ENCODE measurements at regions not wholly inside any gene's neighbourhood (a gene's known extent, or its start where the extent isn't known, plus 50 kb on each side); places are given as distances from the start of the nearest gene placed in this dataset.

GRCh38 chr6:95099410-95099809 is 477.9 kb upstream of the MANEA start:
- Histone ChIP-seq H3K23ac (ENCODE audit: low read length) (no peak overlapping the region), H2BK15ac (replicated peaks; ENCODE audit: low read depth) (no peak overlapping the region), H2BK5ac (ENCODE audit: low read length) (no peak overlapping the region), H3K79me2 (ENCODE audit: control insufficient read depth, insufficient read depth, low read length) (no peaks in the 10 kb centered on the region), H2AK5ac (ENCODE audit: low read length) (no peak overlapping the region), H3K4ac (ENCODE audit: low read depth, low read length) (no peak overlapping the region), H3K56ac (ENCODE audit: low read length) (no peak overlapping the region), H3K4me2 (ENCODE audit: low read length) (no peak overlapping the region), H3K9ac (ENCODE audit: low read length) (no peak overlapping the region), H4K5ac (ENCODE audit: low read length) (no peak overlapping the region), H3K18ac (ENCODE audit: low read length) (no peak overlapping the region), H3K4me3 (ENCODE audit: low read length) (no peak overlapping the region), H2BK120ac (ENCODE audit: low read depth, low read length) (no peak overlapping the region), H4K8ac (ENCODE audit: low read depth, low read length) (no peak overlapping the region), H3K27me3 (ENCODE audit: insufficient read depth, low read length, poor library complexity) (no peaks in the 10 kb centered on the region), H3K79me1 (ENCODE audit: low read length) (no peaks in the 10 kb centered on the region), H3K27ac (ENCODE audit: low read depth, low read length) (no peak overlapping the region), H3K4me1 (ENCODE audit: control insufficient read depth, low read depth, low read length) (no peaks in the 10 kb centered on the region), H3K36me3 (ENCODE audit: control insufficient read depth, insufficient read depth, low read length) (no peaks in the 10 kb centered on the region)
- WGBS (ENCODE audit: extremely low coverage, insufficient coverage, low lambda C conversion rate): no CpG with 5 or more reads among the region's 1 CpG
- DNase-seq: no peak

- Histone ChIP-seq H3K18ac (ENCODE audit: low read length) (no peak overlapping the region), H3K56ac (ENCODE audit: low read length) (no peak overlapping the region), H4K5ac (ENCODE audit: low read length) (no peak overlapping the region), H3K4me2 (ENCODE audit: low read length) (no peak overlapping the region), H3K36me3 (ENCODE audit: control insufficient read depth, insufficient read depth, low read length) (no peaks in the 10 kb centered on the region), H3K27me3 (ENCODE audit: insufficient read depth, low read length, poor library complexity) (no peaks in the 10 kb centered on the region), H3K4ac (ENCODE audit: low read depth, low read length) (no peak overlapping the region), H4K8ac (ENCODE audit: low read depth, low read length) (no peak overlapping the region), H2AK5ac (ENCODE audit: low read length) (no peak overlapping the region), H3K4me1 (ENCODE audit: control insufficient read depth, low read depth, low read length) (no peaks in the 10 kb centered on the region), H3K79me1 (ENCODE audit: low read length) (no peaks in the 10 kb centered on the region), H2BK120ac (ENCODE audit: low read depth, low read length) (no peak overlapping the region), H3K27ac (ENCODE audit: low read depth, low read length) (no peak overlapping the region), H3K4me3 (ENCODE audit: low read length) (no peak overlapping the region), H3K79me2 (ENCODE audit: control insufficient read depth, insufficient read depth, low read length) (no peaks in the 10 kb centered on the region), H2BK15ac (replicated peaks; ENCODE audit: low read depth) (no peak overlapping the region), H3K9ac (ENCODE audit: low read length) (no peak overlapping the region), H2BK5ac (ENCODE audit: low read length) (no peak overlapping the region), H3K23ac (ENCODE audit: low read length) (no peak overlapping the region)
- DNase-seq: no peak
- WGBS (ENCODE audit: extremely low coverage, insufficient coverage, low lambda C conversion rate): no CpG with 5 or more reads among the region's 1 CpG
Observed at GRCh38 chr6:95109212-95109611, 468.1 kb upstream of the MANEA start.

DNA sequence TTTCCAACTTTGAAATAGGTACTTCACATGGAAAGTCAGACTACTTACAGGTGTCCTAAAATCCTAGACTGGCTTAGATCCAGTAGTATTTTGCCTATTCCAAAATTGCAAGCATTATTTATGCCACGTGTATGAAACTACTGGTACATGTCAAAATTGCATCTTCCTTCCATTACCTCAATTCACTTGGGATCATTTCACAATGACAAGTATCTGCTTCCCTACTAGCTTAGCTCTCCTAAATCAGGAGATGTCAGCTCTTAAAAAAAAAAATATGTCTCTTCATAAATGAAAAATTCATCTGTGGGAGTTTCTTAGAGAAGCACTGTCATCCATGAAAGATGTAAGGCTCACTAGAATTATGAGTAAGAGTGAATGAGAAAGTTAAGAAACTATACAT is 466.6 kb upstream of the MANEA start:
- Histone ChIP-seq H2AK5ac (ENCODE audit: low read length) (no peak overlapping the region), H3K27ac (ENCODE audit: low read depth, low read length) (no peak overlapping the region), H3K4me1 (ENCODE audit: control insufficient read depth, low read depth, low read length) (no peaks in the 10 kb centered on the region), H3K79me1 (ENCODE audit: low read length) (no peaks in the 10 kb centered on the region), H3K4me3 (ENCODE audit: low read length) (no peak overlapping the region), H3K4ac (ENCODE audit: low read depth, low read length) (no peak overlapping the region), H3K23ac (ENCODE audit: low read length) (no peak overlapping the region), H3K27me3 (ENCODE audit: insufficient read depth, low read length, poor library complexity) (no peaks in the 10 kb centered on the region), H3K56ac (ENCODE audit: low read length) (no peak overlapping the region), H2BK5ac (ENCODE audit: low read length) (no peak overlapping the region), H3K18ac (ENCODE audit: low read length) (no peak overlapping the region), H3K9ac (ENCODE audit: low read length) (no peak overlapping the region), H2BK120ac (ENCODE audit: low read depth, low read length) (no peak overlapping the region), H4K5ac (ENCODE audit: low read length) (no peak overlapping the region), H3K4me2 (ENCODE audit: low read length) (no peak overlapping the region), H3K79me2 (ENCODE audit: control insufficient read depth, insufficient read depth, low read length) (no peaks in the 10 kb centered on the region), H3K36me3 (ENCODE audit: control insufficient read depth, insufficient read depth, low read length) (no peaks in the 10 kb centered on the region), H4K8ac (ENCODE audit: low read depth, low read length) (no peak overlapping the region), H2BK15ac (replicated peaks; ENCODE audit: low read depth) (no peak overlapping the region)
- WGBS (ENCODE audit: extremely low coverage, insufficient coverage, low lambda C conversion rate): no CpG with 5 or more reads among the region's 1 CpG
- DNase-seq: no peak

DNA sequence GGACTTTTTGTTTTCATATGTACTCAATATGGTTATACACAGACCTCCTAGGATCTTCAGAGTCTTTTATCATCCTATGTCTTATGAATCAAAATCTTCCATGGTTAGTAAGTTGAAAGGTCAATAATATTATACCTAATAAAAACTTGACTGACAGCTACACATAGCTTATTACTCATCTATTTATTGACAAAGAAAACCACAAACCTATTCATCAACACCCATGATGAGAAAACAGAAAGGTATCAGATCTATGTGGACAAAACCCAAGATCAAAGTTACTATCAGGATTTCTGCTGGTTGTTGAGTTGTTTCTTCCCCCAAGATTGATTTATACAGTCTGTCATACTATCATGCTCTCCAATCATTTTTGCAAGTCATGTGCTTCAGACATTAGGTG is 460.1 kb upstream of the MANEA start:
- Histone ChIP-seq H2BK120ac (ENCODE audit: low read depth, low read length) (no peak overlapping the region), H2AK5ac (ENCODE audit: low read length) (no peak overlapping the region), H3K36me3 (ENCODE audit: control insufficient read depth, insufficient read depth, low read length) (no peaks in the 10 kb centered on the region), H3K27me3 (ENCODE audit: insufficient read depth, low read length, poor library complexity) (no peaks in the 10 kb centered on the region), H2BK15ac (replicated peaks; ENCODE audit: low read depth) (no peak overlapping the region), H4K8ac (ENCODE audit: low read depth, low read length) (no peak overlapping the region), H3K56ac (ENCODE audit: low read length) (no peak overlapping the region), H3K9ac (ENCODE audit: low read length) (no peak overlapping the region), H4K5ac (ENCODE audit: low read length) (no peak overlapping the region), H3K4me3 (ENCODE audit: low read length) (no peak overlapping the region), H3K4me2 (ENCODE audit: low read length) (no peak overlapping the region), H3K23ac (ENCODE audit: low read length) (no peak overlapping the region), H3K4me1 (ENCODE audit: control insufficient read depth, low read depth, low read length) (no peaks in the 10 kb centered on the region), H3K4ac (ENCODE audit: low read depth, low read length) (no peak overlapping the region), H3K79me1 (ENCODE audit: low read length) (no peaks in the 10 kb centered on the region), H3K18ac (ENCODE audit: low read length) (no peak overlapping the region), H2BK5ac (ENCODE audit: low read length) (no peak overlapping the region), H3K79me2 (ENCODE audit: control insufficient read depth, insufficient read depth, low read length) (no peaks in the 10 kb centered on the region), H3K27ac (ENCODE audit: low read depth, low read length) (no peak overlapping the region)
- no peak for DNase-seq

GRCh38 chr6:95119927-95120326 is 457.4 kb upstream of the MANEA start:
- H3K79me1 ChIP-seq (ENCODE audit: low read length): no peaks in the 10 kb centered on the region

DNA sequence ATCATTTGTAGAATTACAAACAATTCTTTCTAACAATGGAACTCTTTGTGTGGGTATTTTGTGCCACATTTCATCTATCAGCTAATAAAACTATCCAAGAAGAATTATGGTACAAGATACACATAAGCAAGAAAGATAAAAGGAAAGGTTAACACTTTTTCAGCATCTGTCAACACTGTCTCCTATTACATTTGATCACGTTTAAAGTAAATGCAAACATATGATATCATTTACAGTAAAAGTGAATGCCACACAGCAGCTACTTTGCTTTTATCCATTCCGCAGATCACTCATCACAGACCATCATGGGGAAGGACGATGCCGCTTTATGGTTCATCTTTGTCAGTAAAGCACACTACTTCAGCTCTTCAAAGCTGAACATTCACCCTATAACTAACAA is 456.4 kb upstream of the MANEA start:
- Histone ChIP-seq H3K56ac (ENCODE audit: low read length) (no peak overlapping the region), H3K36me3 (ENCODE audit: control insufficient read depth, insufficient read depth, low read length) (no peaks in the 10 kb centered on the region), H3K27me3 (ENCODE audit: insufficient read depth, low read length, poor library complexity) (no peaks in the 10 kb centered on the region), H3K4me1 (ENCODE audit: control insufficient read depth, low read depth, low read length) (no peaks in the 10 kb centered on the region), H3K79me2 (ENCODE audit: control insufficient read depth, insufficient read depth, low read length) (no peaks in the 10 kb centered on the region), H3K27ac (ENCODE audit: low read depth, low read length) (no peak overlapping the region), H2BK120ac (ENCODE audit: low read depth, low read length) (no peak overlapping the region), H3K79me1 (ENCODE audit: low read length) (no peaks in the 10 kb centered on the region), H3K4me2 (ENCODE audit: low read length) (no peak overlapping the region), H3K9ac (ENCODE audit: low read length) (no peak overlapping the region), H3K23ac (ENCODE audit: low read length) (no peak overlapping the region), H4K8ac (ENCODE audit: low read depth, low read length) (no peak overlapping the region), H3K18ac (ENCODE audit: low read length) (no peak overlapping the region), H2BK5ac (ENCODE audit: low read length) (no peak overlapping the region), H3K4ac (ENCODE audit: low read depth, low read length) (no peak overlapping the region), H2AK5ac (ENCODE audit: low read length) (no peak overlapping the region), H3K4me3 (ENCODE audit: low read length) (no peak overlapping the region), H2BK15ac (replicated peaks; ENCODE audit: low read depth) (no peak overlapping the region), H4K5ac (ENCODE audit: low read length) (no peak overlapping the region)
- no peak for DNase-seq
- WGBS (ENCODE audit: extremely low coverage, insufficient coverage, low lambda C conversion rate): no CpG with 5 or more reads among the region's 4 CpGs

More at GRCh38 chr6:95119927-95120326, 457.4 kb upstream of the MANEA start:
- no peak overlapping the region for H4K5ac ChIP-seq (ENCODE audit: low read length)
- H4K8ac ChIP-seq (ENCODE audit: low read depth, low read length): no peak overlapping the region
- H3K4me3 ChIP-seq (ENCODE audit: low read length): no peak overlapping the region
- no CpG with 5 or more reads among the region's 3 CpGs for WGBS (ENCODE audit: extremely low coverage, insufficient coverage, low lambda C conversion rate)
- no peak overlapping the region for H3K56ac ChIP-seq (ENCODE audit: low read length)
- H3K23ac ChIP-seq (ENCODE audit: low read length): no peak overlapping the region
- no peak overlapping the region for H2BK120ac ChIP-seq (ENCODE audit: low read depth, low read length)
- no peak overlapping the region for H3K4ac ChIP-seq (ENCODE audit: low read depth, low read length)
- no peak for DNase-seq
- no peak overlapping the region for H2BK5ac ChIP-seq (ENCODE audit: low read length)
- no peaks in the 10 kb centered on the region for H3K27me3 ChIP-seq (ENCODE audit: insufficient read depth, low read length, poor library complexity)
- no peaks in the 10 kb centered on the region for H3K36me3 ChIP-seq (ENCODE audit: control insufficient read depth, insufficient read depth, low read length)
- no peak overlapping the region for H3K18ac ChIP-seq (ENCODE audit: low read length)
- H3K4me2 ChIP-seq (ENCODE audit: low read length): no peak overlapping the region
- H2BK15ac ChIP-seq (replicated peaks; ENCODE audit: low read depth): no peak overlapping the region
- no peak overlapping the region for H2AK5ac ChIP-seq (ENCODE audit: low read length)
- no peak overlapping the region for H3K27ac ChIP-seq (ENCODE audit: low read depth, low read length)
- H3K79me2 ChIP-seq (ENCODE audit: control insufficient read depth, insufficient read depth, low read length): no peaks in the 10 kb centered on the region
- H3K9ac ChIP-seq (ENCODE audit: low read length): no peak overlapping the region
- H3K4me1 ChIP-seq (ENCODE audit: control insufficient read depth, low read depth, low read length): no peaks in the 10 kb centered on the region
